HG02970 (cell line): ENCODE measurements at regions not wholly inside any gene's neighbourhood (a gene's known extent, or its start where the extent isn't known, plus 50 kb on each side); places are given as distances from the start of the nearest gene placed in this dataset.
"Not testable (repeated sequence)": the region's sequence is repeated elsewhere in the genome, so short reads cannot be mapped to it uniquely, and the experiment has no call there.

Experiments used
- ATAC-seq: cut with Tn5 transposase; IDR thresholded peaks from one replicate; pipeline ENCODE4 v1.9.1; 2021; ENCODE audit warnings: mild to moderate bottlenecking, moderate library complexity, moderate number of reproducible peaks; ENCODE audit not compliant: unreplicated experiment, low FRiP score

DNA sequence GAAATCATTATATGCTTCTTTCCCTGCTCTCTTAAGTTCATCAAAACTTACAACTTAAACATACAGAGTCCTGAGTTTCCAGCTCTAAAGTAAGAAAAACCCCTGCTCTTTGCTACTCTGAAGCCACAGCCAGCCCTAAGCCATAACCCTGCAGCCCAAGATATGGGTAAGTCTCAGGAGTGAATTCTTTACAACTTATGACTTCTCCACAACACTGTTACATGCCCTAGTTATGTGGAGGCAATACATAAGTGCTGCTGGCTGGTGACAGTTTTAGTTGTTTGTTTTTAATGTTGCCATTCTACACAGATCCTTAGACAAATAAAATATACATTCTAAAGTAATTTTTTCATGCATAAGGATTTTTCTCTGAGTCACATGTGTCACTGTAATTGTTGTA lies 100.2 kb downstream of the FBXO8 start:
- no peak for ATAC-seq

DNA sequence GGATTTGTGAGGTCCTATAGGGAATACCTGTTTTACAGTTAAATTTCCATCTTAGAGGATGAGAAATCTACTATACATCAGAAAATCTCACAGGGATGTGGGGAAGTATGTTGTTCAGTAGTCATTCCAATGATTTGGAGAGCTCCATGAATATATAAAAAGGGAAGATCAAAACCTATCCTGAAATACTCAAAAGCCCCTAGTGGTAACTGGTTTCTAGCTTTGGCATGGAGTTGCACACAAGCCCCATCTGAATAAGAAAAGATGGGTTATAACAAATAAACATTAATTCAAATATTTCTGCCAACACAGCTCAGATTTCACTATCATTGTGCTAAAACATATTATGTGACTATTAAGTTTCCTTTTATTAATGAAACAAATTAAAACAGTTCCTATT lies 101.6 kb downstream of the FBXO8 start:
- ATAC-seq = no peak

DNA sequence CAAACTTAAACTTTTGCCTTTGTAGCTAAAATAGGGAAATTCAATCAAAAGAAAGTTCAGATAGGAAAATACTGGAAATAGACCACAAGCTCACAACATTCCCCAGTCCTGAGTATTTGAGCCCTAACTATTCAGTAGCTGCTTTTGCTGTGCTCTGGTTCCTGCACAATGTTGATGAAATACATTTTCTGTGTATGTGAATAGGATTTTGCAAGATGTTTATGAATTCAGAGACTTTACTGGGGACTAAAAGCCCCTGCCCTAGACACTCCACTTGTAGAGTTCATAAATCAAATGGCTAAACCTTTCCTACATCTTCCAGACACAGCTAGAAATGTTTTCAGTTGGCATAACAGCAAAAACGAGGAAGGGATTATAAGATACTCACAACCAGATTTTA lies 105.9 kb downstream of the FBXO8 start:
- ATAC-seq = no peak

DNA sequence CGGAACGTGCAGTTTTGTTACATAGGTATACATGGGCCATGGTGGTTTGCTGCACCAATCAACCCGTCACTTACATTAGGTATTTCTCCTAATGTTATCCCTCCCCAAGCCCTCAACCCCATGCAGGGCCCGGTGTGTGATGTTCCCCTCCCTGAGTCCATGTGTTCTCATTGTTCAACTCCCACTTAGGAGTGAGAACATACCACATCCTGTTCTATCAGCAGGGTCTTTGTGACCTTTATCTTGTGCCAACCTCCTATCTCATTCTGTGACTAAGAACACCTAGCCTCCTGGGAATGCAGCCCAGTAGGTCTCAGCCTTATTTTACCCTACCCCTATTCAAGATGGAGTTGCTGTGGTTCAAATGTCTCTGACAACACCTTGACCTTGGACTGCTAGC lies 107.6 kb downstream of the FBXO8 start:
- not testable (repeated sequence) for ATAC-seq

DNA sequence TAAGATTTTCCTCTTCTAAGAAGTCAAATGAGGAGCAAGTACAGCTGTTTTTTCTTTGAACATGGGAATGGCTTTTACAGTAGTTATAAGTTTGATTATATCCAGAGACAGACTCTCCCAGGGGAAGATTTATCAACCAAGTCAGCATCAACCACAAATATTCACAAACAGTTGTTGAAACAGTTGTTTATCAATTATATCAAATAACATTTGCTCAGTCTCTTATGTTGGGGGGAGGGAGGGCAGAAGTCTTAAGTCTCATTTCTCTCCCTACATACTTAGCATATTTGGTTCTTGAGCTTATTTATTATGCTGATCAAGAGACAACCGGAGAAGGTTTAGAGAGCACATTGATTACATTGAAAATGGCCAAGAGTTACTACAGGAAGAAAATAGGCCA lies 110.1 kb downstream of the FBXO8 start:
- no peak for ATAC-seq

DNA sequence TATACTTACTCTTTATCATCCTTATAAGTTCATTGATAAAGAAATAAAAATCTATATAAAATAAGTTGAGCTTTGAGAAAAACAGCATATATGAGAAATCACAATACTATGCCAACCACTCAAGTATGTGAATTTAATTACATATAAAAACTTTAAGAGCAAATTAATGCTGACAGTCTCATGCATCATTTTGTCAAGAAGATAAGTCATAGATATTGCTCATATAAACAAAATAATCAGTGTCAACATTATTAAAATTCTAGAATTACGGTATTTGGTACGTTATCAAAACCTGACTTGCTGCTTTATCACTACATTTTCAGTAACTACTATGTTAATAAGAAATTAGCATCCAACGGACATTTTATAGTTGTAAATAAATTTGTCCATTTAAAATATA lies 111.2 kb downstream of the FBXO8 start:
- no peak for ATAC-seq

DNA sequence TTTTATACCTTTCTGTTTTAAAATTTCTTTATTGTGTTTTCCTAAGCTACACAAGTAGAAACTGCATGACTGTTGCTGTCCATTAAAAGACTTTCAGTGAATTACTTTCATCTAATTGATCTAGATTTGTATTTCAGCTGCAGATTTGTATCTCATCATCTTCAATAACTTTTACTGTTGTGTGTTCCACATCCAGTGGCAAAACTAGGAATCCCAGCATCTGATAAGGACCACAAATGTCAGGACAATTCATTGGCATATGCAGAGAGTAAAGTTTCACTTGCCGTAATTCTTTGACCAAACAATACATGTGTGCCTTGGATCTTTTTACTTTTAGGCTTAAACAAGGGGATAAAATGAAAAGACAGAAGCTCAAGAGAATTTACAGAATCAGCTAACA lies 112.6 kb downstream of the FBXO8 start:
- ATAC-seq = no peak

DNA sequence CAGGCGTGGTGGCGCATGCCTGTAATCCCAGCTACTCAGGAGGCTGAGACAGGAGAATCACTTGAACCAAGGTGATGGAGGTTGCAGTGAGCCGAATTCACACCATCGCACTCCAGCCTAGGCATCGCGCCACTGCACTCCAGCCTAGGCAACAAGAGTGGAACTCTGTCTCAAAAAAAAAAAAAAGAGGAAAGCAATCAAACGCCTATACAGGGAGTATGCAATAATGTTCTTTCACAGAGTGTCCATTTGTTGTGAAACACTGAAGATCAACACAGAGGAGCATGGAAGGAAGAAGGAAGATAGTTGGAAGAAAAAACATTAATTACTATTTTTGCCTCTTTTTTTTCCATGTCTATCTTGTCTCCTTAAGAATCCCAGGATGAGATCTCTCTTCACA lies 113.4 kb downstream of the FBXO8 start:
- no peak for ATAC-seq

DNA sequence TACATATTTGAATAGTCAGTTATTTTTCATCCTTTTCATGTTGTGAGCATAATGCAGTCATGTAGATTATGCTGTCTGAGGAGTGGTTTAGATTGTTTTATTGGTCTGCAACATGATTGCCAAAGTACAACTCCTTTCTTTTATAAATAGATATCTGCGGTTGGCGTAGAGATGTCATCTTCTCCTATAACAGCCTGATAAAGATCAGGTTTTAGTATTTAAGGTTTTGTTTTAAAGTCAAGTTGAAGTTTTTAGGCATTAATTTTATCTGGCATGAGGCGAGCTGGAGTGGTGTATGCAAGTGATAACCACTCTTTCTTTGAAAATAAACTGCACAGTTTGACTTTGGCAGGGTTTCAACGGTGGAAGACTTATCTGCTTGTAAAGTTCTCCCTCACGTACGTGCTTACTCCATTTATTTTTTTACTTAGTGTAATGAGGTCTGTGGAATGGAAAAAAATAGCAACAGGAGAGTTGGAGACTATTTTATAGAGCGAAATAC lies 126.3 kb downstream of the FBXO8 start:
- no peak for ATAC-seq

DNA sequence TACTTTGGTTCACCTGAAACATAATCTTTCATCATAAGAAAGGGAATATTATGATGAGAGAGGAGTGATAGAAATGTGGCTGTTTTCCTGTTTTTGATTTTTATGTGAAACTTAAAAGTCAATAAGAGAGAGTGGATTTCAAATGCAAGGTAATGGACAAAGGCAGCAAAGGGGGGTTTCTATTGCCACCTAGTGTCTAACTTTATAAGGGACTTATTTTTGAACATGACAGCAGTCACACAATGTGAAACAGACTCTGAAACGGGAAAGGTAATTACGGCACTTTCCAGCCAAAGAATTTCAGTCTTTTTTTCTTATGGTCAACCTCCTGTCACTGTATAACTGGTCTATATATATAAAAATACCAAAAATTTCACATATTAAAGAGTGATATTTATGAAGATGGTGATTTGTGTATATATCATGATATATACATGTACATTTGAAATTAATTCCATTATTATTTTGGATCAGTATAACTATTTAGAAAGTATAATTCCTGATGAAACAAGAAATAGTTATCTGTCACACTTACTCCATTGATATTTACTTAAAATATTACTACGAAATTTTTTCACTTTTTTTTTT lies 127.1 kb downstream of the FBXO8 start:
- peak; percentile 83 for ATAC-seq

DNA sequence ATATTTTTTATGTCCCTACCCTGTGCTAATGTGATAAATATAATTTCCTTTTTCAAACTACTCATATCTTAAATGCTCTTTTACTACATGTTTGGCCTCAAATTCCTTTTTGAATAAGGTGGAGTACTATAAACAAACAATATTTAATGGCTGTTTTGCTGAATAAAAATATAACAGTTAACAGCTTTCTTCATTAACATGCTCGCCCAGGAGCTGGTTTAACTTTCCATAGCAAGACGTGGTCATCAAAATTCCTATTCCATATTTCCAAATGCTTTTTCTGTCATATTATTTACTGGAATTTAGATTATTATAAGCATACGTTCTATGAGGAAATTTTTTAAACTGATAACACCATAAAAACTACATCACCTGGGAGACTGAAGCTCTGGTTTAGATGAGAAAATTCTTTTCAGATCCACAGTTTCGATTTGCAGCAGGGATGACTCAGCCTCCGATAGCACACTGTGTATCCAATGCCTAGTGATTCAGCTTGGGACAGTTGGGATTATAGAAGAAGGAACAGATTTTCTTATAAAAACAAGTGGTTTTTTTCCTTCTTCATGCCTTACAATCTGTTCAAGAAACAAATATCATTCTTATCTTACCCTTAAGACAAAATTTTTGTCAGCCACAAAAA lies 129.1 kb downstream of the FBXO8 start:
- ATAC-seq = no peak

DNA sequence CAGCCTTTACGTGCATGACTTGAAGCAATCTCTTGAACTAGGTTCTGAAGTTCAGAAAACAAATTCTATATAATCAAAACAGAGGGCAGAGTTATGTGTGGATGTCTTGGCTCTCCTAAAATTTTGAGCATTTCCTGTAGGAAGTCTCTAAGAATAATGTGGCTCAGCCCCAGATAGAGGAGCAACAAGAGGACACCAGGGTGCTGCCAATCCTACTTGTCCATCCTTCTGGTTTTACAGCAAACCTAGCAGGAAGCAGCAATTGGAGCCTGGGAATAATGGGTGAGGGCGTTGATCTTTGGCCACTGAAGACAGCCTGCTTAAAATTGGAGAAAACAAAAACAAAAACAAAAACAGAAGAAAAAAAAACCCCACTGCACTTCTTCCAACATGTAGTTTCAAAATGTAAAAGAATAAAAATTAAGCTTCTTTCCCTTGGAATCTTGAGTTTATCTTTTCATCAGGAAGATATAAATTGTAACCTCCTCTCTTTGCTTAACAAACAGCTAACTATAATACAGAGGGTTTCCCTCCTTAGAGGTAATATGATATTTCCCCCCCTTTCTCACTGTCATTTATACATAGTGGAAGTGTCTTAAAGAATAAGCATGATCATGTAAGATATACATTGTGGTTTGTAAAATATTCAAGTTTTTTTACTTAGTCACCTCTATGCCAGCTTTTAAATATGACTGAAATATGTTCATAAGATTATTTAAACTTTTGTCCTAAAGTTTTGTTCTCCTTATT lies 130.6 kb downstream of the FBXO8 start:
- ATAC-seq = no peak

DNA sequence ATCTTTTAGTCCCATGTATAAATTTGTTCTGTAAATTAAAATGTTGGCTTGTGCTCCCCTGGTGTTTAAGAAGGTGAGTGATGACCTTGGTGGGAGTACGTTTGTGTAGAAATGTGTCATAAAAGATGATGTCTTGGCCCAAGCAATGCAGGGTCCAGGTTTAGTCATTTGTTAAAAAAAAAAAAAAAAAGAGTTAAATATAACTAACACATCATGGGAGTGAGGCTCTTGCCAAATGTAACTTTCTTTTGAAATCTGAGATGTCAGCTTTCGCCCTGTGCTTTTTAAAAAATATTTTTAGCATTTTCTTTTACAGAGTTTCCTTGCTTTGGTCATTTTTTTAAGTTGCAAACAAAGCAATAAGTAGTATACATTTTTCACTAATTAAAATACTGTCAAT lies 135.6 kb downstream of the FBXO8 start:
- no peak for ATAC-seq

DNA sequence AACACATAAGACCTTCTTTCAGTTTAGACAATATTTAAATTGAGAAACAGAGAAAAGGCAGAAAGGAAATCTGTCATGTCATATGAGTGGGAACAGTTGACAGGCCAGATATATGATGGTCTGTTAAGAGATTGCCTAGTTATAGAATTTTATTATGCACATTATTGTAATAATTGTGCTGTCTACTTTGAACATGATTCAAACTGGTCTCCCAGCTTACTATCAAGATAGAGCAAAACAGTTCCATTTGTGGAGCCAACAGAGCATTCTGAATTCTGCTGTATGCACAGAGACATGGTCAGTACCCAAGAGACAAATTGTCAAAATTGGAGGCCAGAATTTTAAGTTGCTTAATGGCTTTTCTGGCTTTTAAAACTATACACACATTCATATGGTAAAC lies 139.4 kb downstream of the FBXO8 start:
- no peak for ATAC-seq

DNA sequence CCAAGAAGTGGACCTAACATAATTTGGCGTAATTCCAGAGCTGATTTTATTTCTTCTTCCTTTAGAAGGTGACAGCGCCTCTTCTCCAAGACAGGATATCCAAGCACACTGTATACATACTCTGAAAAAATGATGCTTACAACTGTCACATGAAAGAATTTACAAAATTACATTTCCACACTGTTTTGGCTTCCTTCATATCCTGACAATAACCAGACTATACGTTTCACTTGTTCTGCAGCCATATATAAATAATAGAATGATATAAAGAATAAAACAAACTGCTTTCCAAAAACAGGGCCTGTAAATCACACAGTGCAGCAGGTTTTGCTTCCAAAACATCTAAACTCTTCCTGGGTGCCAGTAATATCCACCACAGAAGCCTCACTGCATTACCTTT lies 141.6 kb downstream of the FBXO8 start:
- ATAC-seq = no peak

DNA sequence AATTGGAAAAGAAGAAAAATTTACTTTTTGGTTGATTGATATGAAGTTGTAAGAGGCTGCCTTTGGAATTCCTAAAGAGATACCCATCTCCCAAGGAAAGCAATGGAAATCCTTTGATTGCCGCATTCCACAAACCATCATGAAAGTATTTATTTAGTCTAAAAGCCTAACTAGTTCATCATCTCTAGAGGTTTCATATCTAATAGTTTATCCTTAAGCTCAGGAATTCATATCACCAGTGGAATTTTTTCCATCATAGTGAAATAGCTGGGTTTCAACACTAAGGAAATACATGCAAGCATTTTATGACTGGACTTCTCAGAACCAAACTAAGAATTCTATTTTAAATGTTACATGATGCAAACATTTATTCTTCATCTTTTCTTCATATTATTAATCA lies 144.9 kb downstream of the FBXO8 start:
- no peak for ATAC-seq

DNA sequence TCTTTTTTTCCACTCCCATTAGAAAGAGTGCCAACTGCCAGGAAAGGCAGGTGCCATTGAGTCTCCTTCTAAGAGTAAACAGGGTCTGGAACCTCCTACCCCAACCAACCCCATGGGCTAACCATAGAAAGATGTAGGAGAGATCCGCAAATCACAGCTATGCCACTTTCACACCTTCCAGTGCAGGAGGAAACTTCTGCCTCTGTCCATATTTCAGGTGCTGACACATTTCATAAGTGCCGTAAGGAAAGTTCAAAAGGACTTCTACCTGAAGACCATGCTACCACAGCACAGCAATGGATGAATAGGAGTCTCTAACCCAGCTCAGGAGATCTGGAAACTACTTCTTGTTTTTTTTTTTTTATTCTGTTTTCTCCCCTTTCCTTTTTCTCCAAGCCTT lies 145.8 kb downstream of the FBXO8 start:
- ATAC-seq = no peak

DNA sequence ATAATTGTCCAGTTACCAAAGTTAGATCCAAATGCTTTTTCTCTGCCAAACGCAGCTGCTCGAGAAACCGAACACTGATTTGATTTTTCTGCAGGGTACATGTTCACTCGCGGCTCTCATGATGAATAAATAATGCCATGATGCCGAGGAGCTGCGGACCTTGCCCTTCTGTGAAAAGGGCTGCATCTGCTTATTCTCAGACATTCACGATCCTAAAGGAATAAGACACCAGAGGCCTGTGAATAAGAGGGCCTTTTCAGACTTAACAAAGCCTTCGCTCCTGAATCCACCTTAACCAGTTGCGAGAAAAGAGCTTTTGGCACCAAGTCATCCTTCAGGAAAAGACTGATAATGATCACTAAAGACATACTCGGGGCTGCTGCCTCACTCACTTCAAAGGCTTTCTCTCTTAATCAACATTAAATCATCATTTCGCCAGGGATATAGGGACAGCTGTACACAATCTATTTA lies 147.5 kb downstream of the FBXO8 start:
- ATAC-seq = no peak

DNA sequence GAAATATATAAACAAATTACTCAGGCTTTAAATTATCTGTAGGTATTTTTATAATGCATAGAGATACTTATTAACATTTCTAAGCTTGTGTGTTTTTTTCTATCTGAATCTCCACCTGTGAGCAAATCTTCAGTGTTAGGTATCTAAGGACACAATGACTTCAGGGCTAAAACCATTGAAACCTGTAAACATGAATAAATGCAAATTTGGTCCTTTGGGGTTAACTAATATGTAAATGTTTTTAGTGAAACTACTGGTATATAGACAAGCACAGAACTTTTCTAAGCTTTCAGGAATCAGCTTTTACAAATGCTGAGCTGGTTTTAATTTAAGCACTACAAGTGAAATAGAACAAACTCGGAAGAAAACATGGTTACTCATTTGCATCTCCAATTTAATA lies 147.9 kb downstream of the FBXO8 start:
- no peak for ATAC-seq

DNA sequence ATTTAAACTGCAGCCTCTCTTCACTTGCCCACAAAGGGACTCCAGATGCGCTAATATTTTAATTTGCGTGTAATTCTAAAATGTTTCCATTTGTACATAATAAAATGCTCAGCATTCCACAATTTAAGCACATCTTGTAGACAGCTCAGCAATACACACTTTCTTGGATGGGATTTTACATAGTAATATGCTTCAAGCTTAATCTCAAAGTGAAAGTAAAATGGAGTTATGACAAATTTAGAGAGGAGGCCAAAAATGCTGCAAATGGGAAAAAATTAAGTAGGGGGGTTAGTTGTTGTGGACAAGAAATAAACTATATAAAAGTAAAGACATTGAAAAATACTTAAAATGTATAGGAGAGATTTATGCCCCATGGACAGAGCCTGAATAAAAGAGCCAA lies 149.1 kb downstream of the FBXO8 start:
- ATAC-seq = no peak

DNA sequence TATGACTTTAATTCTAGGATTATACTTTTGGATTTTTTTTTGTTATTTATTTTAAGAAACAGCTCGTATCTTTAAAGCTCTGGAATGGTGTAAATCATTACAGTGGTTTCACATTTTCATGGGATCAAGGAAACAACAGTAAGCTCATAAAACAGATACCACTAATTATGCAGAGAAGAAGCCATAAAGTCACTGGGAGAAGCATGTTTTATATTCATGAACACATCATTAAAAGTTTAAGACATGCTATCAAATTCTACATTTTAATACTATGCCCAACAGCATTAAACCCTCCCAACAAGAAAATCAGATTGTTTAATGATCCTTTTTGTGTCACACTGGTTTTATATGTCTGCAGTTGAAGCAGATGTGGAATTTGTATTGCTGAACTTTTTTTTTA lies 149.9 kb downstream of the FBXO8 start:
- ATAC-seq = no peak

DNA sequence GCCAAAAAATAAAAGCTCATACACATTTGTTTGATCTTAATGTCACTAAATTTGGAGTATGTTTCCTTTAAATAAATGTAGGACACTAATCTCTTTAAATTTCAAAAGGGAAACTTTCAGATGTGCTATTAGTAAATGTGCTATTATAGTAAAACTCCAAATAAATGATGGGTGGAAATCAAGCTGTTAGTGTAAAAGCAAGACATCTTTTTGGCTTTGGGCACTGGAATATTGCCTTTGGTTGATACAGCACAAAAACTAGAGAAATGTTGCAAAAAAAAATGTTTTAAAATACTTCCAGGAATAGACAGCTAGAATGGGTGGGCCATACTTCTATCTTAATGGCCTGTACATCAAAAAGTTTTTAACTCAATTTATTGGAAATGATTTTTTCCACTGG lies 151.6 kb downstream of the FBXO8 start:
- no peak for ATAC-seq
